NCI-H748 (cell line): ENCODE measurements at regions not wholly inside any gene's neighbourhood (a gene's known extent, or its start where the extent isn't known, plus 50 kb on each side); places are given as distances from the start of the nearest gene placed in this dataset.
"Not testable (repeated sequence)": the region's sequence is repeated elsewhere in the genome, so short reads cannot be mapped to it uniquely, and the experiment has no call there.

Source experiments
- DNase-seq: peaks from one replicate; lab custom pipeline; 2025; ENCODE audit not compliant: unreplicated experiment; lab: John Stamatoyannopoulos, UW

DNA sequence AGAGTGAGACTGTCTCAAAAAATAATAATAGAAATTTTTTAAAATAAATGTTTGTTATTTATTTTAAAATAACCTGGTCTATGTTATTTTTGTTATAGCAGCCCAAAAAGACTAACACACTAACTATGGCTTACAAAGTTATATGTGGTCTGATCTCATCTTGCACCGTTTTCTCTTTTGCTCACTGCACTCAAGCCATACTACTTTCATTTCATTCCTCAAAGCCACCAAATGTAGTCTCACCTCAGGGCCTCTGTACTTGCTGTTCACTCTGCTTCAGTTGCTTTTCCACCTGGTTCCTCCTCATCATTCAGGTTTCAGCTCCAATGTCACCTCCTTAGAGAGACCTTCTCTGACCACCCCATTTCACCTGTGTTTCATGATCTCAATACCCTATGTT is 55.2 kb upstream of the MDM1 start:
- no peak for DNase-seq

DNA sequence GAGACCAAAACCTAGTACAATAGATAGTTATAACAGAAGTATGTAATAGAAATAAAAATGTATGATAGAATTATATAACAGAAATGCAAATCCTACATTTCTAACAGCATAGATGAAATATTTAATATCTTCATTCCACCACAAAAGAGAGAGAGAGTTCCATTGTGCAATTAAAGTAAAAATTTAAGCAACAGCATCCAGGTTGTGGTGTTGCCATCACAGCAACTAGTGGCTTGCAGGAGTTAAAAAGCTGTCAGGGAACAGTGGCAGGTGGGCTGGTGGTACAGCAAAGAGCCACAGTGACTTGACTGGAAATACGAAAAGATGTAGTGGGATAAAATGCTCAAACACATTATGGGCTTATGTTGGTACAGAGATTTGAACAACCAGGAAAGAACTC is 57.1 kb upstream of the MDM1 start:
- no peak for DNase-seq

DNA sequence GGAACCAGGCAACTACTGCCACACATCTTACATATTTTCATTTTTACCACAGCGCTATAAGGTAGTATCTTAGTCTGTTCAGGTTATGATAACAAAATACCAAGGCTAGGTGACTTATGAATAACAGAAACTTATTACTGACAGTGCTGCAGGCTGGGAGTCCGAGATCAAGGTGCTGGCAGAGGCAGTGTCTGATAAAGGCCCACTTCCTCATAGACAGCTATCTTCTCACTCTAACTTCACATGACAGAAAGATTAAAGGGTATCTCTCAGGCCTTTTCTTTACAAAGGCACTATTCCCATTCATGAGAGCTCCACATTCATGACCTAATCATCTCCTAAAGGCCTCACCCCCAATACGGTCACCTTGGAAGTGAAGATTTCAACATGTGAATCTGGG is 59.8 kb upstream of the MDM1 start:
- DNase-seq, result no peak

DNA sequence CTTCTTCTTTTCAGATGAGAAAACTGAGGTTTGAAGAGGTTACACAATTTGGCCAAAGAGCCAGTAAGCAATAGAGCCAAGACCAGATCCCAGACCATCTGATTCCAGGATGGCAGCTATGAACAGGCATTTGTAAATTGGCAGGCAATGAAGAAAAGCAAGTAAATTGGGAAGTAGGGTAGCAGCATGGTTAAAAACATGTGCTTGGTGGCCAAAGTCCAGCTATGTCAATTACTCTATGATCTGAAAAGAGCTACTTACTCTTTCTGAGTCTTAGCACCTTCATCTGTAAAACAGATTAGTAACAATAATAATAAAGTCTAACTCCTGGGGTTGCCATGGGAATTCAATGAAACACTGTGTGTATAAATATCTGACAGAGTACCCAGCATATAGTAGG is 60.2 kb upstream of the MDM1 start:
- no peak for DNase-seq

DNA sequence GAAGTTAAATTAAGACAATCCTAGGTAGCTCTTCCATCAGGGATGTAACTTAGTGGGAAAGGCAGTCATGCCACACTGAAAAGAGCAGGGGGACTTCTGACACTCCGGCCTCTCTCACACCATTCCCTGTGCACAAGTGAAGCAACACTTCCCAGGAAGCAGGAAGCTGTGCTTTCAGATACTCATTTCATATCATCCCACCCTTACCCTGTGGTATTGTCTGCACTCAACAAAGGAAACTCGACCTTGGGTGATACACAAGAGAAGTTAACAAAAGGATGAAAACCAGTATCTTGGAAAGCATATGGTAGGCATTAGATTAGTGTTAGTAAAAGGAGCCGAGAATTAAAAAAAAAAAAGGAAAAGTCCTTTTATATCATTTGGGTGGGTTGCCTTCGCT is 61.3 kb upstream of the MDM1 start:
- no peak for DNase-seq

DNA sequence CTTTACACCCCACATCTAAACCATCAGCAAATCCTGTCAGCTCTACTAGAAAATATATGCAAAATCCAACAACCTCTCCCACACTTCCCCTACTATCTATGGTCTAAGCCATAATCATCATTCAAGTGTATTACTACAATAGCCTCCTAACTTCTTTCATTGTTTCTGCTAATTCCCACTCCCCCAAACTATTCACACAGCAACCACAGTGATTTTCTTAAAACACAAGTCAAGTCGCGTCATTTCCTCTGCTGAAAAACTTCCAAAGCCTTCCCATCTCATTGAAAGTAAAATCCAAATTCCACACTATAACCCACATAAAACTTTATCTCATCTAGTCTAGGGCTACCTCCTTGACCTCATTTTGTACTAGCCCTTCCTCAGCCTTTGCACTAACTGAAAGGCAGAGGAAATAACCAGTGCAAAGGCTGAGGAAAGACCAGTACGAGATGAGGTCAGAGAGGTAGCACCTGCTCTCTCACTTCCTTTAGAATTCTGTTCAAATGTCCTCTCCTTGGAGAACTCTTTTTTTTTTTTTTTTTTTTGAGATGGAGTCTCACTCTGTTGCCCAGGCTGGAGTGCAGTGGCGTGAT is 65.5 kb upstream of the MDM1 start:
- no peak for DNase-seq

DNA sequence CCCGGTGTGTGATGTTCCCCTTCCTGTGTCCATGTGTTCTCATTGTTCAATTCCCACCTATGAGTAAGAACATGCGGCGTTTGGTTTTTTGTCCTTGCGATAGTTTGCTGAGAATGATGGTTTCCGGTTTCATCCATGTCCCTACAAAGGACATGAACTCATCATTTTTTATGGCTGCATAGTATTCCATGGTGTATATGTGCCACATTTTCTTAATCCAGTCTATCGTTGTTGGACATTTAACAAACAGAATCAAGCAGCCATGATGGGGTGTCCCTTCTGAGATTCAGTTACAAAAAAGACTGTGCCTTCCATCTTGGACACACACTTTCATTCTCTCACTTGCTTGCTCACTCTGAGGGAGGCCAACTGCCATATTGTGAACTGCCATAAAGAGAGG is 66.5 kb upstream of the MDM1 start:
- DNase-seq, result not testable (repeated sequence)

DNA sequence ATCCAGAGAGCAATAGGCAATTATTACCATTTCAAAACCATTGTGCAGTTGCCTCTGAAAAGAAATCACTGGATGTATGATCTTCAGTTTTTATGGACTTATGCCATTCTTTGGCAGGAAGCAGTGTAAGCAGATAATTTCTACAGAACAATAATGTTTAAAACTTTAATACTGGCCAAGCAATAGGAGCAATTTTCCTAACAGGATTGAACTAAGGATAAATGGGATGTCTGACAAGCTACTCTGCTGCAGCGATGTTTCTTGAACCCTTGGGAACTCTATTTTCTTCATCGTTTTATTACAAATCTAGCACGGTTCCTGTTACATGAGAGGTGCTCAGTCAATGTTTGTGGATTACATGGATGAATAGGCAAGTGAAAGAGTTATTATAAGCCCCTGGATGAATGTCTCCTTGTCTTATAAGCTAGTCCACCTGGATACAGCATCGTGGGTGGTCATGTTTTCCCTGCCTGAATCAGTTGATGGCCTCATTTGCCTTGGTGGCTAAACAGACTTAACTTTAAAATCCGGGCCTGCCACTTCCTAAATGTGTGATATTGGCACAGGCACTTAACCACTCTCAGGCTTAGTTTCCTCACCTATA is 68.2 kb upstream of the MDM1 start:
- DNase-seq, result peak; percentile 85

DNA sequence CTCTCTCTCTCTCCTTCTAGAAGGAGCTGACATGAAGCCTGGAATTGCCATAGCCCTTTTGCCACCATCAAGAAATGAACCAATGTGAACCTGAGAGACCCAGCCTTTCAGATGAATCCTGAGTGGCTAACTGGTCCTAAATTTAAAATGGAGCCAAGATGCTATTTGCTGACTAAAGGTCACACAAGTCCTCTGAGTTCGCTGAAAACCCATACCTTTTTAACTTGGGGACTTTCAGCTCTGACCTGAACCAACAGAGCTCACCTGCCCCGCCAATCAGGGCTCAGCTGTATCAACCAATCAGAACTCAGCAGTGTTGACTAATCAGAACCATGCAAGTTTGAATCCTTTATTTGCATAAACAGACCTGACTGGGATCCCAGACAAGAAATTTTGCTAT is 70.3 kb upstream of the MDM1 start:
- DNase-seq, result no peak

DNA sequence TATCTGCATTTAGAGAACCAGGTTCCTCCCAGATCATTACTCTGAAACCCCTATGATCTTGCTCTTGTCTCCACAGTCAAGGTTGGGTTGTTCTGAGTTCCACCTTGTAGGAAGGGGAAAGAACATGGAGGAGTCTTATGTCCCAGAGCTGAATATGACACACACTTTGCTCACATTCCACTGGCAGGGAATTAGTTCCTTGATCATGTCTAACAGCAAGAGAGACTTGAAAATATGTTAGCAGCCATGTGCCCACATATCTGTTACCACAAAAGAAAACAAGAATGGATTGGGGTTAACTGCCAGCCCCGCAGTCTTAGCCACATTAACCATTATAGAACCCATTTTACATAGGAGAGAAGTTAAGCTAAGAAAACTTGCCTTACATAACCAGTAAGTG is 71.1 kb upstream of the MDM1 start:
- DNase-seq, result no peak

DNA sequence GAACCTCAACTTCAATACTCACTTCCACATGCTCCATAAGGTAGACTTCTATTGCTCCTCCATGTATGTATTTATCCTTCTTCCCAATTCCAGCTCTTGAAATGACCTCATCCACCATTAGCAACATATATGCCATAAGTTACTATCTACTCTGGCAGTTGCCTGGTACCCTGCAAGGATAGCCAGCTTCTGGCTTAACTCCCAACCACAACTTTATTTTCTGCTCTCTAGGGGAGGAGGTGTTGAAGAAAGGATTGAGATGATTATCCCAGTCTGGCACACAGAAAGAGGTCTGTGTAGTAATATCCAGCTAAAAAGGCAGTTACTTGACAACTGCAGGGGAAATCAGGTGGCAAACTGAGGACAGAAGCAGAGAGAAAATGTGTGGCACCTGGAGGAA is 71.5 kb upstream of the MDM1 start:
- DNase-seq, result no peak

DNA sequence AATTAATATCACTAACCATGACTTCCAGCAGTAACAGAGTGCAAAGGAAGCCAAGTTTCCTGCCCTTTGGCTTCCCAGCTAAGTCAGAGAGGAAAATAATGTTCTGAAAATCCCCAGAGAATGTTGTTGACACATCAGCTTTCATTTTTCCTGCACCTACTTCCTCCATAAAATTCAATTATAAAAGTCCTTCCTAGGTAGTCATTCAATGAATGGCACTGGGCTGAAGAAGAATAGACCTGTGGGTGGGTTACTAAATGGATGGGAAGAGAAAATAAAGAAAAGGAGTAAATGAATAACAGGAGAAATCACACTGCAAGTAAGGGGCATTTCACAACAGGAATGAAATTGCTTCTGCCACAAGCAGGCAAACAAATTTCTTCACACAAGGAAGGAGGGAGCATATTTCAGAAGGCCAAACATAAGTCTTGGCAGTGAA is 73.2 kb upstream of the MDM1 start:
- DNase-seq, result no peak

DNA sequence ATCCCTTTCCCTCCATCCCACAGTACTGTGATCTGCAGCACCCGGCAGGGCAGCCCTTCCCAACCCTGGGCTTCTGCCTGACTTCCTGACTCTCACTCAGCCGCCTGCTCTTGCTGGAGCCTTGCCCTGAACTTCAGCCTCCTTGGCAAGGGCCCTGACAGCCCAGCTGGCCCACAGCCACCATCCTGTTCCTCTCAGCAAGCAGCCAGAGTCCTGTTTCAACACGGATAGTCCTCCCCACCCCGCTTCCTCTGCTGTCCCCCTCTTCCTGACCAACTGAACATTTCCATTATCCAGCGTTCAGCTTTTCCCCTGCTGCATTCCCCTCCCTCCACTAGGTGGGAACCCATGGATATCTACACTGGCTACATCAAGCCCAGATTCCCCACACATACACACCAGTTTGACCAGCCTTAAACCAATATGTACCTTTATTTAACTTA is 74.0 kb upstream of the MDM1 start:
- DNase-seq, result no peak

DNA sequence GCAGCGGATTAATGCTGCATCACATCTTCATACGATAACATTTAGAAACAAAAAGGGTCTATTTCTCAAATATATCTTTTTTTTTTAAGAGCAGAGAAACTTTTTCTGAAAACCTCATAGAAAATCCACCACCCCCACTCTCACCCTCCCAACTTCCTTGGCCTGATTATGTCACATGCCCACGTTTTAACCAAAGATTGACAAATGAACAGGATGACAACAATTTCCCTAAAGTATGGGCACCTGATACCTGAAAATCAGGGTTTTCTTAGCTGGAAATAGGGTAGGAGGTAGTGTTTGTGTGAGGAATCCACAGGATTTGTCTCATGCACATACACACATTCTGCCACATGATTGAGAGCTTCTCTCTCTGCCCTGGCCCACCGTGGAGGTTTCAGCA is 74.7 kb upstream of the MDM1 start:
- no peak for DNase-seq

DNA sequence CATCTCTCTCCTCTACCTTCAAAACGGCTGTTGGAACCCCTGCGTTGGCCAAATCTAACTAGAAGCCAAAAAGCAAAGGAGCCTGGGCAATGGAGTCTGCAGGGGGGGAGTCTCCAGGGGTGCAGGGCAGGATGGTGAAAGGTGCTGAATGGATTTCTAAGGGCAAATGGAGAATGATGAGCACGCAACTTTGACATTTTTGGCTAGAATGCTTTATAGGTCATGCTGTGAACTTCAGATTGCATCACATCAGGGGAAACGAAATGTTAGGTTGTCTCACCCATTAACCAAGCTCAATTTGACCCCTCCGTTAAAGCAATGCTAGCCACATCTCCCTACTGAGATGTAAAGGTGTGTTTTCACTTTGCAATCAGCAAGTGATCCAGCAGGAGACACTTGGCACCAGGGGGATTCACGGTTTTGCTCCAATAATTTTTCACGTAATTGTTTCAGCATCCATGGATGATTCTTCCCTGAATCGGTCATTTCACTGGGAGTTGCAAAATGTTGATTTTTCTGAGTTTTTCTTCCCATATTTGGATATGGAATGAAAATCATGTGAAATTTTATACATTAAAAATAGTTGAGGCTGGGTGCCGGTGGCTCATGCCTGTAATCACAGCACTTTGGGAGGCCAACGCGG is 78.0 kb upstream of the MDM1 start:
- DNase-seq, result no peak

DNA sequence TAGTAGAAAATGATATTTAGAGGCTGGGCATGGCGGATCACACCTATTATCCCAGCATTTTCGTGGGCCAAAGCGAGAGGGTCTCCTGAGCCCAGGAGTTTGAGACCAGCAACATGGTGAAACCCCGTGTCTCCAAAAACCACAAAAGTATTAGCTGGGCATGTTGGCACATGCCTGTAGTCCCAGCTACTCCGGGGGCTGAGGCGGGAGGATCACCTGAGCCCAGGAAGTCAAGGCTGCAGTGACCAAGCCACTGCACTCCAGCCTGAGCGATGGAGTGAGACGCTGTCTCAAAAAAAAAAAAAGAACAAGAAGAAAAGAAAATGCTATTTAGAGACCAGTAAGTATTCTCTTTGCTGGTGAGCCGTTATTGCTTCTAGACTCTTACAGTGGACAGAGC is 79.2 kb upstream of the MDM1 start:
- no peak for DNase-seq

DNA sequence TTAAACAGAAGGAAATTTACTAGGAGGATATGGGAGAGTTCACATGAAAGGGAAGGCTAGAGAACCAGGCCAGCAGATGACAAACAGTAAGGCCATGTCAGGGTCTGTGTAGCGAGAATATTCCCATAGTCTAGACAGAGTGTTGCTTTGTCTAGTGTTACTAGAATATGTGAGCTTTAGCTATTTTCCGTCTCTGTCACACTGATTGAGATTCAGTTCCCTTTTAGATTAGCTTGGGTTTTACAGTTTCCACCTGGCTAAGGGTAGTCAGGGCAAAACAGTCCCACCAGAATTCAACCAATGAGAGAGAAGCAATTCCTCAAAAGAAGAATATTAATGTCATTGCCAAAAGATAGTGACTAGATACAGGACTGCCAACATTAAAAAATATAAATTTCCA is 82.8 kb upstream of the MDM1 start:
- no peak for DNase-seq

DNA sequence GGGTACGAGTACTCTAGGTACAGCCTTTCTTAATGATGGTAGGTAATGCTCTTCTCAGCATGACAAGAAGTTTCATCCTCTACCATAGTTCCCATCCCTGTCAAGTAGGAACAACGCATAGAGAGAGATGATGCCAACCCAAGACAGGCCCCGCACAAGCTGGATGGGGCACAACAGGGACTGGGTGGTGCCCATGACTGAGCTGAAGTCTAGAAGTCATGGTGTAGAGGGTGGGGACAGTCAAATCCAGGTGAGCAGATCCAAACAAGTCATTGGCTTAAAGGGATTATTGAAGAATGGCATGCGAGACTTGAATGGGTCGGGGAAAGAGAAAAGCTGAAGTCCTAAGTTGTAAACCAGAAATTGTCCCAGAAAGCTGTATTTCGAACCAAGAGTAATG is 84.2 kb upstream of the MDM1 start:
- no peak for DNase-seq

DNA sequence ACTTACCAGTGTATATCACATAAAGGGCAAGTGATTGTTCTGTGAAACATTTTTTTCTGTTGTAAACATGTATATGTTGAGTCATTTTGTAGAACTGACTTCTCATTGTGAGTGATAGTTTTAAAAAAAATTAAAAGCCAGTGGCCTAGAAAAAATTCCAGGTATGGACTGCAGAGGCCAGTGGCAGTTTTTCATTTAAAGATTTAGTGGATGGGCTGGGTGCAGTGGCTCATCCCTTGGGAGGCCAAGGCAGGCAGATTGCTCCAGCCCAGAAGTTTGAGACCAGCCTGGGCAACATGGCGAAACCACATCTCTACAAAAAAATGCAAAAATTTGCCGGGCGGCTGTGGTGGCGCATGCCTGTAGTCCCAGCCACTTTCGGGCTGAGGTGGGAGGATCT is 84.7 kb upstream of the MDM1 start:
- no peak for DNase-seq

DNA sequence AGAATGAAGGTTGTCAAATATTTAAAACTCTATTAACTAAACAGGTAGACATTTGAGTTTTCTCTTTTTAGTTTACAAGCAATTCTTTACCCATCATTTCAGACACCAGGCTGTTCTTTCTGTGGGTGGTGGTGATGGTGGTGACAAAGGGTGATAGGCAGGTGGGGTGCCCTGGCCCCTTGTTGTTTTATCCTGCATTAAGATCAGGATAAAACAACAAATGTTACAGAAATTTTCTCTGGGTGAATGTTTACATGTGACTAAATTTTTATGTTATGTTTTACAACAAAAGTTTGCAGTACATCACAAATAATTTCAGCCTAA is 85.9 kb upstream of the MDM1 start:
- DNase-seq, result no peak

DNA sequence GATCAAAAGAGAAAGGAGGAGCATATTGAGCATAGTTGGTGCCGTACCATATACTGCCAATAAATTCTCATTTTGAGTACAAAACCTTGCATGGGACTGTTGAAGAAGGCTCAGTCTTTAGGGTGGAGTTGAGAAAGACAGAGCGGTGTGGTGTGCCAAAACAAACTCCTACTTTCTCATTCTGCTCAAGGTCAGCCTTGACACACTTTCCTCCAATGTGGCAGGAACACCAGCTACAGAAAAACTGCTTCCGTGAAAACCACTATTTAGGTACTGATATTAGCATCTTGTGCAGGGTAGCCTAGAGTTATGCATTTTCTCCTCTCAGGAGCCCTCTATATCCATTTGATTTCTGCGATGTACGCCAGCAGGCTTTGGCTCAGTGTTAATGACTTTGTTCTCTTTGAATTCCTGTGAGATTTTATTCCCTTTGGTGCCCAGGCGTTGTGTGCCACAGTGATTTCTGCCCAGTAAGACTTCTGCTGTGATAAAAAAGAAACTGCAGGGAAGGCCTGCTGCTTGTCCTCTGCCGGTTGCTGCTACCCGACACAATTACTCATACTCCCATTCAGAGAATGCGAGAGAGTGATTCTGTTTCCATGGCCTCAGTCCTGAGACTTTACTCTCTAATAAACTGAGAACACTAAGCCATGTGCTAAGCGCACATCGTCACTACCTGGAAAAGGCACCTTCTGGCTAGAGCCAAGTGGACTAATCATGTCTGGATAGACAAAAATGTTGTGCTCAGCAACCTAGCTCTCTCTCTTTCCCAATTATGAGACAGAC is 88.3 kb upstream of the MDM1 start:
- DNase-seq, result no peak

DNA sequence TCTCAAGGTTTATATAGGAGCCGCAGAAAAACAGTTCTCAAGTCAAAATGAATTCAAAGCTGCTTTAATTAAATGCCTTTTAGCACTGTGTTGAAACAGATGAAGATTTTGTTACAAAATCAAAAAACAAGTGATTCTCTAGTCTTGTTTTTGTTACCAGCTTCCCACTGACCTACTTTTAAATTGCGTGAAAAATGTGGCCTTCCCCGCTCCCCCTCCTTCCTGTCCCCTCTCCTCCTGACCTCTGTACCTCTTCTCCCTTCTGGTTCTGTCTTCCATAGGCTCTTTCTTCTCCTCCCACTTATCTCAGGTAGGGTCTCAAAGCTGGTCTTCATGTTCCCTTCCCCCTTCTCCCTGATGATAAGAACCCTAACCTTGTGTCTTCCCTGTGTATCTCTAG is 90.0 kb upstream of the MDM1 start:
- DNase-seq, result no peak
